K562 (cell line): ENCODE measurements at regions not wholly inside any gene's neighbourhood (a gene's known extent, or its start where the extent isn't known, plus 50 kb on each side); places are given as distances from the start of the nearest gene placed in this dataset.

Experiments used
- ATAC-seq: fragments of 200-7000 bp; cut with Tn5 transposase; 3 replicates; pipeline ENCODE4 v1.9.1; 2020; ENCODE audit warnings: moderate library complexity
- BruUV-seq: library from RNA; stranded (reverse); fragments of 400-500 nt; replicated peaks from 2 replicates; lab custom pipeline; 2021; lab: Mats Ljungman, UMichigan
- CTCF ChIA-PET: fragments of 300-600 bp; formaldehyde crosslinking; extraction: SDS; loops from one replicate; lab custom pipeline; 2021; ENCODE audit warnings: low intra/inter-chr PET ratio; lab: Yijun Ruan, JAX
- POLR2A ChIA-PET: fragments of 300-600, 350-650 bp; sonication (Branson Sonifier 250); formaldehyde crosslinking; extraction: SDS; loops from one replicate; lab custom pipeline; 2021; ENCODE audit warnings: antibody characterized with exemption, inconsistent platforms; lab: Yijun Ruan, JAX
- DNase-seq, 4 experiments: peaks; one replicate each; pipeline versions ENCODE4 v3.0.0 to v3.0.0-alpha.2; 2011 to 2018; ENCODE audit warnings: low spot score in 3 of 4, mixed read lengths in 3 of 4; ENCODE audit errors: extremely low read depth in 1 of 4
- FAIRE-seq: peaks from 2 replicates; lab custom pipeline; 2011; peaks lifted over from hg19 to GRCh38; lab: Jason Lieb, UNC
- H2AFZ ChIP-seq: 2 replicates; pipeline ENCODE4 v1.6.0; 2011; ENCODE audit warnings: low read depth, low read length, control low read depth, inconsistent platforms
- H3K27ac ChIP-seq: fragments of 200-600 bp; 3 replicates; pipeline ENCODE4 v1.8.0; 2011; ENCODE audit warnings: low read depth, mild to moderate bottlenecking, control low read depth, inconsistent platforms, low read length, moderate library complexity, mixed read lengths; ENCODE audit errors: extremely low read depth
- H3K27me3 ChIP-seq, 2 experiments: fragments of 300-600 bp in 1 of 2; 2 replicates in 1 of 2; 3 replicates in 1 of 2; pipeline versions ENCODE4 v1.6.0 to v1.8.0; 2011; ENCODE audit warnings: inconsistent platforms in 2 of 2, low read length in 2 of 2, mild to moderate bottlenecking in 1 of 2, mixed read lengths in 1 of 2, moderate library complexity in 1 of 2; ENCODE audit not compliant: control insufficient read depth in 2 of 2, insufficient read depth in 2 of 2
- H3K36me3 ChIP-seq: fragments of 300-600 bp; 3 replicates; pipeline ENCODE4 v1.8.0; 2011; ENCODE audit warnings: mild to moderate bottlenecking, low read length, inconsistent platforms; ENCODE audit not compliant: control insufficient read depth, insufficient read depth
- H3K4me1 ChIP-seq, 2 experiments: fragments of 200-600 bp in 1 of 2; replicated peaks in 1 of 2; 2 replicates in 1 of 2; 3 replicates in 1 of 2; pipeline versions ENCODE4 v1.5.1 to v1.8.0; 2011; ENCODE audit warnings: inconsistent platforms in 2 of 2, low read length in 2 of 2, mild to moderate bottlenecking in 1 of 2, mixed read lengths in 1 of 2, moderate library complexity in 1 of 2; ENCODE audit not compliant: control insufficient read depth in 2 of 2, insufficient read depth in 2 of 2
- H3K4me2 ChIP-seq: 2 replicates; pipeline ENCODE4 v1.6.1; 2011; ENCODE audit warnings: low read length, control low read depth, inconsistent platforms, mixed read lengths; ENCODE audit not compliant: insufficient read depth
- H3K4me3 ChIP-seq: fragments of 200-600 bp; sonication (generic), shearing (Covaris generic); 2 replicates; pipeline ENCODE4 v1.5.1; 2016; ENCODE audit warnings: control low read depth, inconsistent platforms
- H3K79me2 ChIP-seq: fragments of 200-600 bp; 3 replicates; pipeline ENCODE4 v1.8.0; 2011; ENCODE audit warnings: low read length, inconsistent platforms; ENCODE audit not compliant: control insufficient read depth, insufficient read depth
- H3K9ac ChIP-seq, 2 experiments: 2 replicates each; pipeline versions ENCODE4 v1.6.0 to v1.6.1; 2011; ENCODE audit warnings: low read depth in 2 of 2, low read length in 2 of 2, control low read depth in 1 of 2, inconsistent platforms in 1 of 2, mild to moderate bottlenecking in 1 of 2, mixed read lengths in 1 of 2; ENCODE audit not compliant: insufficient read depth in 1 of 2
- H3K9me1 ChIP-seq: one replicate; pipeline ENCODE4 v1.6.0; 2011; ENCODE audit warnings: inconsistent platforms, mild to moderate bottlenecking, low read length, moderate library complexity; ENCODE audit not compliant: control insufficient read depth, insufficient read depth
- H3K9me3 ChIP-seq: replicated peaks from 2 replicates; pipeline ENCODE4 v1.5.1; 2011; ENCODE audit warnings: low read depth, low read length, inconsistent platforms; ENCODE audit not compliant: control insufficient read depth, insufficient read depth
- H4K20me1 ChIP-seq: replicated peaks from 2 replicates; pipeline ENCODE4 v1.6.1; 2011; ENCODE audit warnings: low read length, inconsistent platforms, mixed read lengths; ENCODE audit not compliant: control insufficient read depth, insufficient read depth
- C11orf30 ChIP-seq: fragments of 450-650 bp; IDR thresholded peaks from 2 replicates; pipeline ENCODE4 v1.6.1; 2016; ENCODE audit warnings: low read depth, mild to moderate bottlenecking
- DACH1 ChIP-seq: fragments of 450-650 bp; IDR thresholded peaks from 2 replicates; pipeline ENCODE4 v1.6.1; 2018; ENCODE audit not compliant: partially characterized antibody
- HDAC1 ChIP-seq, 2 experiments: fragments of 450-650 bp; IDR thresholded peaks; 2 replicates each; pipeline ENCODE4 v1.6.1; 2016 to 2017; ENCODE audit warnings: inconsistent platforms in 1 of 2, mild to moderate bottlenecking in 1 of 2, moderate library complexity in 1 of 2
- NKRF ChIP-seq: fragments of 450-650 bp; IDR thresholded peaks from 2 replicates; pipeline ENCODE4 v1.6.1; 2016; ENCODE audit warnings: borderline replicate concordance
- PHB2 ChIP-seq: fragments of 450-650 bp; IDR thresholded peaks from 2 replicates; pipeline ENCODE4 v1.6.1; 2017; ENCODE audit warnings: low read depth
- TFAM ChIP-seq: fragments of 250-450 bp; sonication (Bioruptor Pico); conservative IDR thresholded peaks from 2 replicates; pipeline ENCODE4 v1.5.0; 2021; ENCODE audit warnings: mild to moderate bottlenecking, moderate library complexity
- ZBTB2 ChIP-seq: fragments of 450-650 bp; IDR thresholded peaks from 2 replicates; pipeline ENCODE4 v1.6.1; 2016; ENCODE audit warnings: antibody characterized with exemption
- ZNF165 ChIP-seq: fragments of 250-450 bp; sonication (Bioruptor Pico); IDR thresholded peaks from 2 replicates; pipeline ENCODE4 v1.4.0; 2020; ENCODE audit warnings: borderline replicate concordance
- ZNF354B ChIP-seq: fragments of 250-450 bp; sonication (Bioruptor Pico); IDR thresholded peaks from 2 replicates; pipeline ENCODE4 v1.4.0; 2020
- WGBS: fragments of 100-300 bp; shearing (Covaris generic); methylation state at CpG from one replicate; pipeline ENCODE4 v1.1.6; 2016; ENCODE audit warnings: low coverage, mixed read lengths; ENCODE audit not compliant: insufficient coverage; ENCODE audit errors: missing lambda C conversion rate; 5-methylcytosine and 5-hydroxymethylcytosine counted together
- in situ Hi-C: fragments of 300-500 bp; cut with MboI; formaldehyde crosslinking; loops from 4 replicates; pipeline ENCODE4 v1.15.0; 2018; ENCODE audit warnings: inconsistent platforms, mixed read lengths
- intact Hi-C: fragments of 100-400 bp; cut with micrococcal nuclease; formaldehyde crosslinking; loops from 2 replicates; pipeline ENCODE4 v1.14.2; 2022

- Histone ChIP-seq H3K4me3 (no peak overlapping the region), H4K20me1 (no peaks in the 10 kb centered on the region)
- TF ChIP-seq PHB2, result no peak
- TF ChIP-seq HDAC1 (IDR thresholded peaks at IDR 0.05), result no peak
- no peak for TF ChIP-seq ZNF165
- no peak for TF ChIP-seq ZNF354B (CRISPR knock-in tag)
- no peak for TF ChIP-seq ZBTB2
- no peak for TF ChIP-seq C11orf30
- TF ChIP-seq DACH1, result no peak
- no peak for TF ChIP-seq TFAM (CRISPR knock-in tag)
- no peak for TF ChIP-seq NKRF
- TF ChIP-seq, all 486 proteins: peak for 0
- ChIA-PET POLR2A (interaction anchor here (0.6 kb wide), 1 partner anchor 23 kb away, joined by 3 read pairs; no protein-coding TSS in a partner anchor), CTCF (no interaction called here)
- H3K9me3 ChIP-seq, result no peaks in the 10 kb centered on the region
- no TSS peak for BruUV-seq
- H3K36me3 ChIP-seq, result no peaks in the 10 kb centered on the region
- H3K4me1 ChIP-seq, result no peaks in the 10 kb centered on the region; a peak in 1 of 5 replicates
- 0% methylated on average over 1 of the region's 1 CpG for WGBS
- no peak for FAIRE-seq
- H3K27me3 ChIP-seq, result 0 out of 5 replicates have a peak, but pooled peaks cover 0 to 5% of the 10 kb centered on the region in 2 experiments
- no peaks in the 10 kb centered on the region for H3K79me2 ChIP-seq
- ATAC-seq, result no peak
- no peaks in the 10 kb centered on the region for H3K9me1 ChIP-seq
- H3K27ac ChIP-seq, result no peak overlapping the region
- no peak for DNase-seq
- in situ Hi-C loops (no loop called here), intact Hi-C loops (no loop called here)
- no peak overlapping the region for H2AFZ ChIP-seq
- no peak overlapping the region for H3K9ac ChIP-seq
- H3K4me2 ChIP-seq, result no peak overlapping the region
Observed at GRCh38 chr15:39114690-39115378, 466.0 kb upstream of the THBS1 start.
